Activated CD8-positive, alpha-beta memory T cell treated with anti-CD3 and anti-CD28 coated beads for 36 hours (primary cell): ENCODE measurements at regions not wholly inside any gene's neighbourhood (a gene's known extent, or its start where the extent isn't known, plus 50 kb on each side); places are given as distances from the start of the nearest gene placed in this dataset.

Source experiments
- CTCF ChIA-PET: fragments of 350-600 bp; sonication (Branson Sonifier 250); formaldehyde crosslinking; loops from one replicate; lab custom pipeline; 2021; ENCODE audit warnings: antibody characterized with exemption; lab: Charles Lee
- POLR2A ChIA-PET: fragments of 350-600 bp; sonication (Branson Sonifier 250); formaldehyde crosslinking; loops from one replicate; lab custom pipeline; 2021; ENCODE audit warnings: antibody characterized with exemption; lab: Charles Lee

- ChIA-PET CTCF (no interaction called here), POLR2A (no interaction called here)
Measured at GRCh38 chr4:137226900-137227299, 305.4 kb downstream of the PCDH18 start.

DNA sequence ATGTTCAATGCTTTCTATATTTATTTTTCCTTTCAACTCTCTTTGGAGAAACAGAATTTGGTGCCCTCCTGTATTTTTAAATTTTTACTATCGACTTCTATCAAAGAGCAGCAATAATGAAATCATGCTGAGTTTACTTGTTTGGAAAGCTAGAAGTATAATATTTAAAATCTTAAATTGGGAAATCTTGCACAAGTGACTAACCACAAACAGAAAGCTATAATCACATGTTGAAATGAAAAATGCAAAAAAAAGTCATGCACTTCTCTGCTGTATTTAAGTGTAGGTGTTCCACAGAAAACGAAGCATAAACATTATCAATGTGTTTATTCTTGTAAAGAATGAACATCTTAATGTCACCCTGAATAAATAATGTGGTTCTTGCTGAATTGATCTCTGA lies 306.1 kb downstream of the PCDH18 start:
- POLR2A ChIA-PET, result no interaction called here

DNA sequence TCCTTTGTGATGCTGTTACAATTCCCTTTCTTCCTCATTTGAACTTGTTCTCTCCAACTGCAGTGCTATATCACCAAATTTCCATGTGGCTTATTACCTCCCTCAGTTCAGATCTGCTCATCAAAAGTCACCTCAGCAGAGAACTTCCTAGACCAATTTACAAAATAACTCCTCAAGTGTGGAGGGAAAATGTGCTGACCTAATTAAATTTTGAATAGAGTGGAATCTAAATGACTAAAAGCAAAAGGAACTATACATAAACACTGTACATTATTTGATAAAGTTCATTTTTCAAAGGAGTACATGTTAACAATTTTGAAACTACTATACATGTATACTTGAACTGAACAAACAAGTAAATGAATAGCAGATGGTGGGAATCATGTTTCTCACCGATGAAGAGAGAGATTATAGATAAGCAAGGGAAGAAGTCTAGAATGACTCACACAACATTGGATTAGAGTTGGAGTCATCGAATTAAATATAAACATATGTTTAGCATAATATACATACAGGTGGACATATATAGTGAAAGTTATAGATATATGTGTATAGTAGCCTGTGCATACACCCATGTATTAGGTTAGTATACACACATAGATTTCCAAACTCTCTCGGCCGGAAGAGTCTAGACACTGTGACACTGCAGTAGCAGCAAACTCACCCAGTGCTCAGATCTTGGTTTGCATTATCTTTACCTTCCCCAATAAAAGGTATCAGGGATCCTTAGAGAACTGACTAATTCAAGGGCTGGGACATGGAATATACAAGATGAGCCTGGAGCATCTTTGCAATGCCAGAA lies 318.7 kb downstream of the PCDH18 start:
- POLR2A ChIA-PET, result no interaction called here
- CTCF ChIA-PET, result no interaction called here

More for the DNA sequence above, 306.1 kb downstream of the PCDH18 start:
- CTCF ChIA-PET, result no interaction called here

DNA sequence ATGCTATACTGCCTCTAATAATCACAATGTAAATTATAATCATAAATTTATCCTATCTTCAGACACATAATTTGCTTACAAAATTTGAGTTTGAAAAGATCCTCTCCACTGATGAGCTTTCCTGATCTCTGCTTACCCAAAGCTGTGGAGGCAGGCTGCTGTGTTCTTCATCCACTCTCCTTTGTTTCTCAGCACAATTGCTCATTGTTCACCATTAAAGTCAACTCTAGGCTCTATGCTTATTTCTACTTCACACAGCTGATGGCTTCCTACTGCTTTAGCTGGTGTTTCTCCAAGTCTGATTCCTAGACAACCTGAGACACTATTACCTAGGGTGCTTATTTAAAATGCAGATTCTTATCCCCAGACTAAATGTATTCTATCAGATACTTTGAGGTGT lies 319.7 kb downstream of the PCDH18 start:
- POLR2A ChIA-PET, result no interaction called here

GRCh38 chr4:137209240-137209639 lies 323.1 kb downstream of the PCDH18 start:
- POLR2A ChIA-PET, result no interaction called here
- CTCF ChIA-PET, result no interaction called here

More for the DNA sequence above, 319.7 kb downstream of the PCDH18 start:
- CTCF ChIA-PET, result no interaction called here

GRCh38 chr4:137206781-137207180 lies 325.5 kb downstream of the PCDH18 start:
- ChIA-PET CTCF (no interaction called here), POLR2A (no interaction called here)

DNA sequence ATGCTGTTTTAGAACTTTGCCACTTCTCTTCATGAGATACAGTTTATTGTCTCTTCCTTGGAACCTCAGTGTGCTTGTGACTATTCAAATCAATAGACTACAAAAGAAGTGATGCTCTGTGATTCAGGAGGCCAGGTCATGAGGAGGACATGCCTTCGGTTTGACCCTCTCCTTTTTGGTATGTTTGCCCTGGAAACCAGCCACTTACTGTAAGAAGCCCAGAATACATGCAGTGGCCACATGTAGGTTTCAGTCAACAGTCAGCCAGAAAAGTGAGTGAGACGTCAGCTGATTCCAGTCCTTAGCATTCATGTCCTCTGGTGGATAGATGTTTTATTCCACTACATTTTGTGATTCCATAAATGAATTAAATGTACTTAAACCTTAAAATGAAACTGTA lies 328.7 kb downstream of the PCDH18 start:
- ChIA-PET CTCF (no interaction called here), POLR2A (no interaction called here)

GRCh38 chr4:137200322-137200721 lies 332.0 kb downstream of the PCDH18 start:
- CTCF ChIA-PET, result no interaction called here
- POLR2A ChIA-PET, result no interaction called here

GRCh38 chr4:137198791-137199190 lies 333.5 kb downstream of the PCDH18 start:
- POLR2A ChIA-PET, result no interaction called here
- CTCF ChIA-PET, result no interaction called here

DNA sequence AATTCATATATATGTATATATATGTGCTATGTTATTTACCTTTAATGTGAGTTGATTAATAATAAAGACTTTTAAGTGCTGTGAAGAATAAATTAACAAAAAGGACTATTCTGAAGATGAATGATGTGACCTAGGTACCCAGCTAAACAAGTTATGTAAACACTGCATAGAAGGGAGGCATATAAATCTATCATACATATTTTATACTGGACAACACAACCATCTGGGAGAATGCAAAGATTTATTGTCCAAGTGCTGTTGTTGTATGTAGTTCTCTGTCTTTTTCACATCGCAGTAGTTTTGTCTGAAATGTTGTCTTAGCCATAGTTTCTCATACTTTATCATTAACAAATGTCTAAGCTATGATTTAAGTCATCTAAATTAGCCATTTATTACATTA lies 337.6 kb downstream of the PCDH18 start:
- ChIA-PET POLR2A (no interaction called here), CTCF (interaction anchor here (0.5 kb wide), 1 partner anchor 48 kb away, joined by 3 read pairs; no protein-coding TSS in a partner anchor)

DNA sequence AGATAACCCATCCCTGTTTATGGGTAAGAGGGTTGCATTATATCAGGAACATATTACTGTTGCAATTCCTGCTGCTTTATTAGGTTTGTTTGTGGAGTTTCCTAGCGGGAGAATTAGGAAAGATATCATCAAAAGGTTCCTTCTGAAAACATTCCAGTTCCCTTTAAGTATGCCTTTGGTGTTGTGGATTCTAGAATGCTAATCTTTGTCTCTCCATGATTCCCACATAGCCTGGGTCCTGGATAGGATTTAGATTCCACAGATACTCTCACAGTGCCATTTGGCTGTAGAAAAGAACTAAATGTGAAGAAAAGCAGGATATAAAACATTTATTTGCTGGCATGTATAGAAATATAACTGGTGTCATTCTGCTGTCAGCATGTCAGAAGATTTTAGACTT lies 338.7 kb downstream of the PCDH18 start:
- ChIA-PET POLR2A (no interaction called here), CTCF (no interaction called here)

- POLR2A ChIA-PET, result no interaction called here
- CTCF ChIA-PET, result no interaction called here
Measured at GRCh38 chr4:137181293-137181899, 350.9 kb downstream of the PCDH18 start.

DNA sequence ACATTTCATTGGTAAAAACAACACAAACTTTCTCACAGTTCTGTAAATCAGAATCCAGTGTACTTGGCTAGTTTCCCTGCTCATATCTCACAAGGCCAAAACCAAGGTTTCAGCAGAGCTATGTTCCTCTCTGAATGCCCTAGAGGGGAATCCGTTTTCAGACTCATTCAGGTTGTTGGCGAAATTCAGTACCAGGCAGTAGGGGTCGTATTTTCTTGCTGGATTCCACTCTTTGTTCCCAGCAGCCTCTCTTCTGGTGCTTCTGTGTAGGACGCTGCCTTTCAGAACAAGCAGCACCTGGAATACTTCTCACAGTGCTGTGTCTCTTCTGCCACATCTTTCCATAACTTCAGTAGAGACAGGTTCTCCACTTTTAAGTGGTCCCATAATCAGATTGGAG lies 351.9 kb downstream of the PCDH18 start:
- ChIA-PET POLR2A (no interaction called here), CTCF (no interaction called here)

DNA sequence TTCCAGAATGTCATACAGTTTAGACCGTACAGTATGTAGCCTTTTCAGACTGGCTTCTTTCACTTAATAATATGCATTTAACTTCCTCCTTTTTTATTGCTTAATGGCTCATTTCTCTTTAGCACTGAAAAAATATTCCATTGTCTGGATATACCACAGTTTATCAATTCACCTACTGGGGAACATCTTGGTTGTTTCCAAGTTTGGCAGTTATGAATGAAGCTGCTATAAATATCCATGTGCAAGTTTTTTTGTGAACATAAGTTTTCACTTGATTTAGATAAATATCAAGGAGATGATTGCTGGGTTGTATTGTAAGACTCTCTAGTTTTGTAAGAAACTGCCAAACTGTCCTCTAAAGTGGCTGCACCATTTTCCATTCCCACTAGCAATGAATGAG lies 375.5 kb downstream of the PCDH18 start:
- ChIA-PET POLR2A (no interaction called here), CTCF (no interaction called here)

GRCh38 chr4:137156054-137156453 lies 376.2 kb downstream of the PCDH18 start:
- POLR2A ChIA-PET, result no interaction called here
- CTCF ChIA-PET, result no interaction called here

- ChIA-PET CTCF (no interaction called here), POLR2A (no interaction called here)
Measured at GRCh38 chr4:137131201-137131600, 401.1 kb downstream of the PCDH18 start.

DNA sequence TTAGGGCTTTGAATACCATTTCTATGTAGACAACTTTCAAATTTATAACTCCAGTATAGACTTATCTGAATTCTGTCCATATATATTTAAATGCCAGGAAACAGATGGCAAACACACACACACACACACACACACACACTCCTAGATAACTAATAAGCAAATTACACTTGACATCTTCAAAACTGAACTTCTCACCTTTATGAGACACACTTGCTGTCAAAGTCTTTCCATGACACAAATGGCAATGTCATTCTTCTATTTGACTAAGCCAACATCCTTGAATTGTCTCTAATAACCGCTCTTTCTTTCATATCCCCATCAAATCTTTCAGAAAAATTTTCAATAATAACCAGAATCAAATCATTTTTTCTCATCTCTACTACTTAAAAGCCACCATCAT lies 402.4 kb downstream of the PCDH18 start:
- ChIA-PET CTCF (no interaction called here), POLR2A (no interaction called here)

- ChIA-PET CTCF (no interaction called here), POLR2A (no interaction called here)
Measured at GRCh38 chr4:137129441-137129840, 402.9 kb downstream of the PCDH18 start.

DNA sequence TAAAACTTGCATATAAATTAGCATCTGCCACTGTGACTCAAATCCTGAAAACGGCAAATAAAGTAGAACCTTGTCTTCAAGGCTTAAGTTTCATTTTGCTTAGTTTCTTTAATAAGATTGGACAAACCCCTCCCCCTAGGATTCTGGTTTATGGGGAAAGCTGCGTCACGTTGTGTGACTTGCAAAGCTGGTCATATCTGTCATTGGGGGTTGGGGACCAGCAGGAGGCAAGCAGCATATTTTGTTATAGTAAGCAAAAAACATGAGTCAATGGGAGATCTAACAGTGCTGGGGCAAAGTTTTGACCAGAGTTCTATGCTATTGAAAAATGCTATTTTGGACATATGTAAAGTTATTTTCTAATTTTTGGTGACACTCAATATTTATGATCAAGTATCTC lies 407.3 kb downstream of the PCDH18 start:
- ChIA-PET CTCF (no interaction called here), POLR2A (no interaction called here)

- ChIA-PET POLR2A (no interaction called here), CTCF (no interaction called here)
Measured at GRCh38 chr4:137124278-137124932, 407.9 kb downstream of the PCDH18 start.

DNA sequence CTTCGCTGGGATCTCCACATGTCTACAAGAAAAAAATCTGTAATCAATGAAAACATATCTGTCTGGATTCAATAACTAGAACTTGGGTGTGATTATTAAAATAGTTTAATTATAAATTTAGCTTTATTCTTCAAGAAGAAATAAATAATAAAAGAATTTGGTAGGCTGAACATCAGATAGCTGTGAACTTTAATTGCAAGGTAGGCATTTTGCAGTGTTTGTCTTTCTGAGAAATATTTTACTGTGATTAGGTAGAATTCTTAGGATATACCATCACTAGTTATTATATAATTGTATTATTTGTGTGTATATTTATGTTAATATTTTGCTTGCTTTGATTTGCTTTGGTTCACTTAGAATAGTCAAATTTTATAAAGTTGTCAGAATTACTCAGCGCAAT lies 409.4 kb downstream of the PCDH18 start:
- ChIA-PET POLR2A (no interaction called here), CTCF (no interaction called here)
